ENCODE measurements at regions not wholly inside any gene's neighbourhood (a gene's known extent, or its start where the extent isn't known, plus 50 kb on each side); places are given as distances from the start of the nearest gene placed in this dataset.

DNA sequence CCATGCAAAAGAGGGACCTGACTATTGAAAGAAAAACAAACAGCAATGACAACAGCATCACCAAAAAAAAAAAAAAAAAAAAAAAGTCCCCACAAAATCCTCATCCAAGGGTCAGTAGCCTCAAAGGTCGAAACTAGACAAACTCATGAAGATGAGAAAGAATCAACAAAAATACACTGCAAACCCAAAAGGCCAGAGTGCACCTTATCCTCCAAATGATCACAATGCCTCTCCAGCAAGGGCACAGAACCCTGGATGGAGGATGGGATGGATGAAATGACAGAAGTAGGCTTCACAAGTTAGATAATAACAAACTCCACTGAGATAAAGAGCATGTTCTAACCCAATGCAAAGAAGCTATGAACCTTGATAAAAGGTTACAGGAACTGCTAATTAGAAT is 250.4 kb upstream of the GRAMD2B start (continued):
- TF ChIP-seq, protein P1, sequence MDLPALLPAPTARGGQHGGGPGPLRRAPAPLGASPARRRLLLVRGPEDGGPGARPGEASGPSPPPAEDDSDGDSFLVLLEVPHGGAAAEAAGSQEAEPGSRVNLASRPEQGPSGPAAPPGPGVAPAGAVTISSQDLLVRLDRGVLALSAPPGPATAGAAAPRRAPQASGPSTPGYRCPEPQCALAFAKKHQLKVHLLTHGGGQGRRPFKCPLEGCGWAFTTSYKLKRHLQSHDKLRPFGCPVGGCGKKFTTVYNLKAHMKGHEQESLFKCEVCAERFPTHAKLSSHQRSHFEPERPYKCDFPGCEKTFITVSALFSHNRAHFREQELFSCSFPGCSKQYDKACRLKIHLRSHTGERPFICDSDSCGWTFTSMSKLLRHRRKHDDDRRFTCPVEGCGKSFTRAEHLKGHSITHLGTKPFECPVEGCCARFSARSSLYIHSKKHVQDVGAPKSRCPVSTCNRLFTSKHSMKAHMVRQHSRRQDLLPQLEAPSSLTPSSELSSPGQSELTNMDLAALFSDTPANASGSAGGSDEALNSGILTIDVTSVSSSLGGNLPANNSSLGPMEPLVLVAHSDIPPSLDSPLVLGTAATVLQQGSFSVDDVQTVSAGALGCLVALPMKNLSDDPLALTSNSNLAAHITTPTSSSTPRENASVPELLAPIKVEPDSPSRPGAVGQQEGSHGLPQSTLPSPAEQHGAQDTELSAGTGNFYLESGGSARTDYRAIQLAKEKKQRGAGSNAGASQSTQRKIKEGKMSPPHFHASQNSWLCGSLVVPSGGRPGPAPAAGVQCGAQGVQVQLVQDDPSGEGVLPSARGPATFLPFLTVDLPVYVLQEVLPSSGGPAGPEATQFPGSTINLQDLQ (CRISPR knock-in tag; IDR thresholded peaks at IDR 0.05), result no peak
- no peak for TF ChIP-seq MLX (CRISPR knock-in tag; IDR thresholded peaks at IDR 0.05)
- no peak for TF ChIP-seq ZNF382 (CRISPR knock-in tag; IDR thresholded peaks at IDR 0.05; ENCODE audit: borderline replicate concordance)
- TF ChIP-seq ZBED4 (CRISPR knock-in tag; IDR thresholded peaks at IDR 0.05; ENCODE audit: borderline replicate concordance), result no peak
- TF ChIP-seq NR2F1 (CRISPR knock-in tag; IDR thresholded peaks at IDR 0.05), result no peak
- TF ChIP-seq, protein P2, sequence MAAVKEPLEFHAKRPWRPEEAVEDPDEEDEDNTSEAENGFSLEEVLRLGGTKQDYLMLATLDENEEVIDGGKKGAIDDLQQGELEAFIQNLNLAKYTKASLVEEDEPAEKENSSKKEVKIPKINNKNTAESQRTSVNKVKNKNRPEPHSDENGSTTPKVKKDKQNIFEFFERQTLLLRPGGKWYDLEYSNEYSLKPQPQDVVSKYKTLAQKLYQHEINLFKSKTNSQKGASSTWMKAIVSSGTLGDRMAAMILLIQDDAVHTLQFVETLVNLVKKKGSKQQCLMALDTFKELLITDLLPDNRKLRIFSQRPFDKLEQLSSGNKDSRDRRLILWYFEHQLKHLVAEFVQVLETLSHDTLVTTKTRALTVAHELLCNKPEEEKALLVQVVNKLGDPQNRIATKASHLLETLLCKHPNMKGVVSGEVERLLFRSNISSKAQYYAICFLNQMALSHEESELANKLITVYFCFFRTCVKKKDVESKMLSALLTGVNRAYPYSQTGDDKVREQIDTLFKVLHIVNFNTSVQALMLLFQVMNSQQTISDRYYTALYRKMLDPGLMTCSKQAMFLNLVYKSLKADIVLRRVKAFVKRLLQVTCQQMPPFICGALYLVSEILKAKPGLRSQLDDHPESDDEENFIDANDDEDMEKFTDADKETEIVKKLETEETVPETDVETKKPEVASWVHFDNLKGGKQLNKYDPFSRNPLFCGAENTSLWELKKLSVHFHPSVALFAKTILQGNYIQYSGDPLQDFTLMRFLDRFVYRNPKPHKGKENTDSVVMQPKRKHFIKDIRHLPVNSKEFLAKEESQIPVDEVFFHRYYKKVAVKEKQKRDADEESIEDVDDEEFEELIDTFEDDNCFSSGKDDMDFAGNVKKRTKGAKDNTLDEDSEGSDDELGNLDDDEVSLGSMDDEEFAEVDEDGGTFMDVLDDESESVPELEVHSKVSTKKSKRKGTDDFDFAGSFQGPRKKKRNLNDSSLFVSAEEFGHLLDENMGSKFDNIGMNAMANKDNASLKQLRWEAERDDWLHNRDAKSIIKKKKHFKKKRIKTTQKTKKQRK (IDR thresholded peaks at IDR 0.05; ENCODE audit: low read length), result no peak
- TF ChIP-seq, protein P3, sequence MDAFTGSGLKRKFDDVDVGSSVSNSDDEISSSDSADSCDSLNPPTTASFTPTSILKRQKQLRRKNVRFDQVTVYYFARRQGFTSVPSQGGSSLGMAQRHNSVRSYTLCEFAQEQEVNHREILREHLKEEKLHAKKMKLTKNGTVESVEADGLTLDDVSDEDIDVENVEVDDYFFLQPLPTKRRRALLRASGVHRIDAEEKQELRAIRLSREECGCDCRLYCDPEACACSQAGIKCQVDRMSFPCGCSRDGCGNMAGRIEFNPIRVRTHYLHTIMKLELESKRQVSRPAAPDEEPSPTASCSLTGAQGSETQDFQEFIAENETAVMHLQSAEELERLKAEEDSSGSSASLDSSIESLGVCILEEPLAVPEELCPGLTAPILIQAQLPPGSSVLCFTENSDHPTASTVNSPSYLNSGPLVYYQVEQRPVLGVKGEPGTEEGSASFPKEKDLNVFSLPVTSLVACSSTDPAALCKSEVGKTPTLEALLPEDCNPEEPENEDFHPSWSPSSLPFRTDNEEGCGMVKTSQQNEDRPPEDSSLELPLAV (CRISPR knock-in tag; conservative IDR thresholded peaks at IDR 0.05; ENCODE audit: low read depth), result no peak
- TF ChIP-seq ISL2 (CRISPR knock-in tag; IDR thresholded peaks at IDR 0.05), result no peak
- TF ChIP-seq, protein P4, sequence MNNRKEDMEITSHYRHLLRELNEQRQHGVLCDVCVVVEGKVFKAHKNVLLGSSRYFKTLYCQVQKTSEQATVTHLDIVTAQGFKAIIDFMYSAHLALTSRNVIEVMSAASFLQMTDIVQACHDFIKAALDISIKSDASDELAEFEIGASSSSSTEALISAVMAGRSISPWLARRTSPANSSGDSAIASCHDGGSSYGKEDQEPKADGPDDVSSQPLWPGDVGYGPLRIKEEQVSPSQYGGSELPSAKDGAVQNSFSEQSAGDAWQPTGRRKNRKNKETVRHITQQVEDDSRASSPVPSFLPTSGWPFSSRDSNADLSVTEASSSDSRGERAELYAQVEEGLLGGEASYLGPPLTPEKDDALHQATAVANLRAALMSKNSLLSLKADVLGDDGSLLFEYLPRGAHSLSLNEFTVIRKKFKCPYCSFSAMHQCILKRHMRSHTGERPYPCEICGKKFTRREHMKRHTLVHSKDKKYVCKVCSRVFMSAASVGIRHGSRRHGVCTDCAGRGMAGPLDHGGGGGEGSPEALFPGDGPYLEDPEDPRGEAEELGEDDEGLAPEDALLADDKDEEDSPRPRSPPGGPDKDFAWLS (CRISPR knock-in tag; IDR thresholded peaks at IDR 0.05; ENCODE audit: borderline replicate concordance), result no peak
- no peak for TF ChIP-seq ZNF276 (CRISPR knock-in tag; IDR thresholded peaks at IDR 0.05; ENCODE audit: low read depth)
- no peak for TF ChIP-seq ZBTB8A (CRISPR knock-in tag; IDR thresholded peaks at IDR 0.05; ENCODE audit: borderline replicate concordance, low read depth)
- no peak for TF ChIP-seq NCOA5 (CRISPR knock-in tag; IDR thresholded peaks at IDR 0.05)

All from HepG2 (cell line).